Peyer's patch (tissue), 4 donors: ENCODE measurements at regions not wholly inside any gene's neighbourhood (a gene's known extent, or its start where the extent isn't known, plus 50 kb on each side); places are given as distances from the start of the nearest gene placed in this dataset.
A peak's percentile ranks its signal among the peaks of the same experiment; 100 is the strongest.

ENCODE experiments used
- DNase-seq, 3 donors: peaks; one replicate each; pipeline ENCODE4 v3.0.0-alpha.2; 2017 to 2019
- H3K27ac ChIP-seq, 4 donors: fragments of 200-600 bp; sonication (generic); one replicate each; pipeline ENCODE4 v1.5.1; 2016 to 2019
- H3K27me3 ChIP-seq, 2 donors: fragments of 200-600 bp; sonication (generic); one replicate each; pipeline ENCODE4 v1.5.1; 2019
- H3K36me3 ChIP-seq, 3 donors: fragments of 200-600 bp; sonication (generic); one replicate each; pipeline ENCODE4 v1.5.1; 2016 to 2019
- H3K4me1 ChIP-seq, 4 donors: fragments of 200-600 bp; sonication (generic); one replicate each; pipeline ENCODE4 v1.5.1; 2016 to 2019
- H3K4me3 ChIP-seq, 4 donors: fragments of 200-600 bp; sonication (generic); 1 replicate in 3 of 4; 2 replicates in 1 of 4; pipeline ENCODE4 v1.5.1; 2016 to 2019; ENCODE audit warnings: mild to moderate bottlenecking in 1 of 4
- H3K9me3 ChIP-seq, 4 donors: fragments of 200-600 bp; sonication (generic); one replicate each; pipeline ENCODE4 v1.5.1; 2016 to 2019; ENCODE audit warnings: mild to moderate bottlenecking in 1 of 4
- CTCF ChIP-seq, 6 experiments: fragments of 450-650 bp in 4 of 6; fragments of 200-600 bp in 2 of 6; sonication (generic) in 1 of 6; IDR thresholded peaks; one replicate each; pipeline ENCODE4 v1.5.1; 2017 to 2019; ENCODE audit warnings: antibody characterized with exemption in 6 of 6, mild to moderate bottlenecking in 3 of 6, moderate library complexity in 1 of 6
- POLR2A ChIP-seq, 2 donors: fragments of 450-650 bp; IDR thresholded peaks; one replicate each; pipeline ENCODE4 v1.5.1; 2017; ENCODE audit warnings: antibody characterized with exemption in 2 of 2, mild to moderate bottlenecking in 2 of 2, moderate library complexity in 2 of 2

GRCh38 chr20:63074182-63074581 lies 67.4 kb upstream of the BHLHE23 start:
- DNase-seq = peak in 1 of 3 donors; percentile 18
- peaks cover 0 to 21% of the 10 kb centered on the region in 2 donors for H3K27me3 ChIP-seq
- no peak overlapping the region for H3K4me3 ChIP-seq
- H3K9me3 ChIP-seq = peaks cover 0 to 17% (median 2%) of the 10 kb centered on the region in 4 donors
- no peaks in the 10 kb centered on the region for H3K4me1 ChIP-seq
- H3K27ac ChIP-seq = no peak overlapping the region
- TF ChIP-seq POLR2A (IDR thresholded peaks at IDR 0.05) = no peak
- no peak for TF ChIP-seq CTCF (IDR thresholded peaks at IDR 0.05)
- H3K36me3 ChIP-seq = no peaks in the 10 kb centered on the region

GRCh38 chr20:63073738-63074065 lies 66.9 kb upstream of the BHLHE23 start:
- no peak for DNase-seq
- H3K4me3 ChIP-seq = no peak overlapping the region
- no peaks in the 10 kb centered on the region for H3K36me3 ChIP-seq
- H3K27me3 ChIP-seq = peaks cover 0 to 21% of the 10 kb centered on the region in 2 donors
- H3K4me1 ChIP-seq = no peaks in the 10 kb centered on the region
- TF ChIP-seq POLR2A (IDR thresholded peaks at IDR 0.05) (no peak), CTCF (IDR thresholded peaks at IDR 0.05) (no peak)
- no peak overlapping the region for H3K27ac ChIP-seq
- H3K9me3 ChIP-seq = peaks cover 0 to 17% (median 2%) of the 10 kb centered on the region in 4 donors

DNA sequence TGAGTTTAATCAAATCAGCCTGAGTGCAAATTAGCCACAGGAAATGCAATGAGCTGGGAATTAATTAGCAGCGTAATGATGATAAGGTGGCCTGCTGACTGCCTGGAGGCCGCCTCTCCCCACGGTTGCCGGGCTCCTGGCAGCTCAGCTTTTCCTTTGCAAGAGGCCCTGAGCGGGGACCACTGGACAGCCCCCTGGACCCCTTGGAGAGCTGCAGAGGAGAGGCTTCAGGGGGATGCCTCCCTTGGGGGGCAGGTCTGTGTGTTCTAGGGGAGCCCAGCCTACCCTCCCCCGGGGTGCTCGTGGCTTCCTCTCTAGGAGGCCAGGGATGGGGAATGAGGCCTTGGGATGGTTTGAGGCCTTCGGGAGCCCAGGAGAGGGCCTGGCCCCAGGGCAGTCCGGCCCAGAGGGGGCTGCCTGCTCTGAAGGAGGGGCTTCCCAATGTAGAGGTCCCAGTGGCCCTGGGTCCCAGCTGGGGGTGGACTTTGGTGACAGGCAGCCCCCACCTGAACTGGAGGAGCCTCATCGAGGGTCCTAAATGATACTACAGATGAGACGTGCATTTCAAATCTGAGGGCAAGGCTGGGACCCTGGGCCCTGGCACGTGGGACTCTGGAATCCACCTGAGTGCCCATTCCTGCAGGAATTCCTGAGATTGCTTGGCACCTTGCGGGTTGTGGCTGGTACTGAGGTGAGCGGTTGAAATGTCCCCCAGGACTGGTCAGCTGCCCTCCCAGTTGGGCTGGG lies 66.4 kb upstream of the BHLHE23 start:
- TF ChIP-seq CTCF (IDR thresholded peaks at IDR 0.05) = no peak
- no peak for TF ChIP-seq POLR2A (IDR thresholded peaks at IDR 0.05)
- H3K36me3 ChIP-seq = no peaks in the 10 kb centered on the region
- no peak overlapping the region for H3K4me3 ChIP-seq
- peak in 1 of 3 donors; percentile 30 for DNase-seq
- H3K27ac ChIP-seq = no peak overlapping the region
- H3K9me3 ChIP-seq = peaks cover 0 to 14% (median 2%) of the 10 kb centered on the region in 4 donors
- peaks cover 0 to 21% of the 10 kb centered on the region in 2 donors for H3K27me3 ChIP-seq
- no peaks in the 10 kb centered on the region for H3K4me1 ChIP-seq

GRCh38 chr20:63072231-63072791 lies 65.5 kb upstream of the BHLHE23 start:
- Histone ChIP-seq H3K36me3 (no peaks in the 10 kb centered on the region), H3K27ac (no peak overlapping the region), H3K4me3 (no peak overlapping the region), H3K27me3 (peaks cover 0 to 21% of the 10 kb centered on the region in 2 donors), H3K9me3 (peaks cover 0 to 6% (median 2%) of the 10 kb centered on the region in 4 donors), H3K4me1 (no peaks in the 10 kb centered on the region)
- TF ChIP-seq POLR2A (IDR thresholded peaks at IDR 0.05) (no peak), CTCF (IDR thresholded peaks at IDR 0.05) (no peak)
- DNase-seq = no peak

- Histone ChIP-seq H3K4me1 (no peaks in the 10 kb centered on the region), H3K27ac (no peak overlapping the region), H3K9me3 (peaks cover 0 to 3% (median 2%) of the 10 kb centered on the region in 4 donors), H3K27me3 (peaks cover 0 to 21% of the 10 kb centered on the region in 2 donors), H3K36me3 (no peaks in the 10 kb centered on the region), H3K4me3 (no peak overlapping the region)
- TF ChIP-seq POLR2A (IDR thresholded peaks at IDR 0.05) = no peak
- peak in 1 of 3 donors; percentile 40 for DNase-seq
Observed at GRCh38 chr20:63071541-63072181, 64.9 kb upstream of the BHLHE23 start.
